PC-3 (cell line): ENCODE measurements at regions not wholly inside any gene's neighbourhood (a gene's known extent, or its start where the extent isn't known, plus 50 kb on each side); places are given as distances from the start of the nearest gene placed in this dataset.

Source experiments
- CTCF ChIP-seq: fragments of 300-600 bp; sonication (generic); conservative IDR thresholded peaks from 2 replicates; pipeline ENCODE4 v1.5.1; 2017; ENCODE audit warnings: antibody characterized with exemption, low read depth, mild to moderate bottlenecking, low read length
- EZH2phosphoT487 ChIP-seq: fragments of 300-600 bp; sonication (generic); IDR thresholded peaks from 2 replicates; pipeline ENCODE4 v1.6.1; 2018; ENCODE audit warnings: mild to moderate bottlenecking, antibody characterized with exemption, low read length, borderline replicate concordance

GRCh38 chr14:52166822-52167221 lies 98.0 kb upstream of the NID2 start:
- no peak for TF ChIP-seq CTCF
- no peak for TF ChIP-seq EZH2phosphoT487
